DND-41 (cell line): ENCODE measurements at regions not wholly inside any gene's neighbourhood (a gene's known extent, or its start where the extent isn't known, plus 50 kb on each side); places are given as distances from the start of the nearest gene placed in this dataset.

Experiments
- ATAC-seq: fragments of 200-7000 bp; cut with Tn5 transposase; 3 replicates; pipeline ENCODE4 v1.9.1; 2021; ENCODE audit warnings: low read depth; ENCODE audit not compliant: insufficient read depth
- DNase-seq: peaks from one replicate; pipeline ENCODE4 v3.0.0-alpha.2; 2020
- H2AFZ ChIP-seq: 2 replicates; pipeline ENCODE4 v1.6.0; 2012; ENCODE audit warnings: low read depth, low read length
- H3K27ac ChIP-seq: 2 replicates; pipeline ENCODE4 v1.5.1; 2012; ENCODE audit warnings: low read length, inconsistent platforms
- H3K27me3 ChIP-seq: fragments of 200-600 bp; sonication (generic); 2 replicates; pipeline ENCODE4 v1.6.0; 2012; ENCODE audit warnings: low read length, mild to moderate bottlenecking, inconsistent platforms; ENCODE audit not compliant: insufficient read depth, poor library complexity
- H3K36me3 ChIP-seq: 2 replicates; pipeline ENCODE4 v1.5.1; 2012; ENCODE audit warnings: low read length, inconsistent platforms; ENCODE audit not compliant: insufficient read depth
- H3K4me1 ChIP-seq: 2 replicates; pipeline ENCODE4 v1.5.1; 2012; ENCODE audit warnings: mild to moderate bottlenecking, low read length; ENCODE audit not compliant: insufficient read depth
- H3K4me2 ChIP-seq: 2 replicates; pipeline ENCODE4 v1.6.0; 2012; ENCODE audit warnings: mild to moderate bottlenecking, moderate library complexity, low read length, inconsistent platforms; ENCODE audit not compliant: insufficient read depth
- H3K4me3 ChIP-seq, 2 experiments: fragments of 200-600 bp in 1 of 2; shearing (Covaris generic) in 1 of 2; 2 replicates each; pipeline ENCODE4 v1.5.1; 2012 to 2016; ENCODE audit warnings: inconsistent platforms in 2 of 2, low read length in 2 of 2, mild to moderate bottlenecking in 2 of 2, low read depth in 1 of 2, moderate library complexity in 1 of 2
- H3K79me2 ChIP-seq: 2 replicates; pipeline ENCODE4 v1.6.0; 2012; ENCODE audit warnings: low read length, inconsistent platforms; ENCODE audit not compliant: insufficient read depth
- H3K9ac ChIP-seq: 2 replicates; pipeline ENCODE4 v1.6.0; 2012; ENCODE audit warnings: low read depth, mild to moderate bottlenecking, inconsistent platforms, low read length, moderate library complexity
- H3K9me3 ChIP-seq: 2 replicates; pipeline ENCODE4 v1.5.1; 2012; ENCODE audit warnings: low read length, moderate library complexity, mild to moderate bottlenecking, inconsistent platforms; ENCODE audit not compliant: insufficient read depth, severe bottlenecking
- H4K20me1 ChIP-seq: 2 replicates; pipeline ENCODE4 v1.6.0; 2012; ENCODE audit warnings: low read length; ENCODE audit not compliant: insufficient read depth
- EZH2 ChIP-seq: IDR thresholded peaks from 3 replicates; pipeline ENCODE4 v1.6.1; 2012; ENCODE audit warnings: borderline replicate concordance, low read depth, mild to moderate bottlenecking, moderate library complexity, low read length, inconsistent platforms; ENCODE audit not compliant: severe bottlenecking
- TF ChIP-seq, protein P1 (sequence below): IDR thresholded peaks from 2 replicates; pipeline ENCODE4 v1.5.1; 2012; ENCODE audit warnings: borderline replicate concordance, low read length, moderate library complexity, mild to moderate bottlenecking; ENCODE audit not compliant: poor library complexity, severe bottlenecking; ENCODE audit errors: extremely low read depth

- no peaks in the 10 kb centered on the region for H4K20me1 ChIP-seq
- H3K36me3 ChIP-seq: no peaks in the 10 kb centered on the region
- H3K4me1 ChIP-seq: no peaks in the 10 kb centered on the region
- no peak overlapping the region for H2AFZ ChIP-seq
- TF ChIP-seq, protein P1, sequence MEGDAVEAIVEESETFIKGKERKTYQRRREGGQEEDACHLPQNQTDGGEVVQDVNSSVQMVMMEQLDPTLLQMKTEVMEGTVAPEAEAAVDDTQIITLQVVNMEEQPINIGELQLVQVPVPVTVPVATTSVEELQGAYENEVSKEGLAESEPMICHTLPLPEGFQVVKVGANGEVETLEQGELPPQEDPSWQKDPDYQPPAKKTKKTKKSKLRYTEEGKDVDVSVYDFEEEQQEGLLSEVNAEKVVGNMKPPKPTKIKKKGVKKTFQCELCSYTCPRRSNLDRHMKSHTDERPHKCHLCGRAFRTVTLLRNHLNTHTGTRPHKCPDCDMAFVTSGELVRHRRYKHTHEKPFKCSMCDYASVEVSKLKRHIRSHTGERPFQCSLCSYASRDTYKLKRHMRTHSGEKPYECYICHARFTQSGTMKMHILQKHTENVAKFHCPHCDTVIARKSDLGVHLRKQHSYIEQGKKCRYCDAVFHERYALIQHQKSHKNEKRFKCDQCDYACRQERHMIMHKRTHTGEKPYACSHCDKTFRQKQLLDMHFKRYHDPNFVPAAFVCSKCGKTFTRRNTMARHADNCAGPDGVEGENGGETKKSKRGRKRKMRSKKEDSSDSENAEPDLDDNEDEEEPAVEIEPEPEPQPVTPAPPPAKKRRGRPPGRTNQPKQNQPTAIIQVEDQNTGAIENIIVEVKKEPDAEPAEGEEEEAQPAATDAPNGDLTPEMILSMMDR: no peak
- TF ChIP-seq EZH2: no peak
- no peaks in the 10 kb centered on the region for H3K9me3 ChIP-seq
- no peak overlapping the region for H3K27ac ChIP-seq
- peaks cover 2% of the 10 kb centered on the region for H3K27me3 ChIP-seq
- H3K4me2 ChIP-seq: no peak overlapping the region
- no peak overlapping the region for H3K4me3 ChIP-seq
- H3K9ac ChIP-seq: no peak overlapping the region
- ATAC-seq: no peak
- DNase-seq: no peak
- no peaks in the 10 kb centered on the region for H3K79me2 ChIP-seq
Measured at GRCh38 chr15:68517285-68517761, 61.5 kb upstream of the CORO2B start.

- no peak overlapping the region for H3K9ac ChIP-seq
- no peaks in the 10 kb centered on the region for H3K36me3 ChIP-seq
- no peak overlapping the region for H3K27ac ChIP-seq
- H3K27me3 ChIP-seq: peaks cover 2% of the 10 kb centered on the region
- H2AFZ ChIP-seq: no peak overlapping the region
- H3K9me3 ChIP-seq: no peaks in the 10 kb centered on the region
- H3K4me2 ChIP-seq: no peak overlapping the region
- DNase-seq (no peak), ATAC-seq (no peak)
- no peaks in the 10 kb centered on the region for H3K79me2 ChIP-seq
- no peaks in the 10 kb centered on the region for H4K20me1 ChIP-seq
- no peak overlapping the region for H3K4me3 ChIP-seq
- no peaks in the 10 kb centered on the region for H3K4me1 ChIP-seq
- TF ChIP-seq EZH2: no peak
- TF ChIP-seq, protein P1: no peak
Measured at GRCh38 chr15:68518046-68518445, 60.7 kb upstream of the CORO2B start.

DNA sequence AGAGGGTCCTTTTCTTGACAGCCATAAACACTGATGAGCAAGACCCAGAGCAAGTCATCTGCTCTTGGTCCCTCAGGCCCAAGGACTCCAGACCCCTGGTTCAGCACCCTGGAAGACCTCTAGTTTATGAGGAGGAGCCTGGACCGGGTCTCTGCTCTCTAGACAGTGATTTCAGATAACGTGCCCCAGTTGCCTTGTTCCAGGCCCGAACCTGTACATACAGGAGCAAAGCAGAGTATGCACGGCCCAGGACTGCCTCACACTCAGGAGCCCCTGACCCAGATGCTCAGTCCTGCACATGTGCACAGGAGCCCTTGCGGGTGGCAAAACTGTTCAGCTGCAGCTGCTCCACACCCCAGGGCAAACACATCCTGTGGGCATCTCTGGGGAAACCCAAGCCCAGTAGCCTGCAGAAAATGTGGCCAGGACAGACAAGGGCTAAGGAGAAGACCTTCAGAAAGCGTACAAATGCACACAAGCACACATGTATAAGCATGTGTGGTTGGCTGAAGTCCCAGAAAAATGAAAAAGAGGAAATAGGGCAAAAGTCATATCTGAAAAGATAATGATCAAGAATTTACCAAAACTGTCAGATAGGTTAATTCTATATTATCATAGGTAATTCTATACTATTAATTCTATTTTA, 59.9 kb upstream of the CORO2B start:
- Histone ChIP-seq H3K4me1 (no peaks in the 10 kb centered on the region), H3K36me3 (no peaks in the 10 kb centered on the region), H3K9me3 (no peaks in the 10 kb centered on the region), H3K27me3 (peaks cover 2% of the 10 kb centered on the region), H3K4me3 (no peak overlapping the region), H3K4me2 (no peak overlapping the region), H3K79me2 (no peaks in the 10 kb centered on the region), H3K27ac (no peak overlapping the region), H3K9ac (no peak overlapping the region), H2AFZ (no peak overlapping the region), H4K20me1 (no peaks in the 10 kb centered on the region)
- no peak for TF ChIP-seq EZH2
- TF ChIP-seq, protein P1: no peak
- ATAC-seq: no peak
- DNase-seq: no peak
